ENCODE measurements at regions not wholly inside any gene's neighbourhood (a gene's known extent, or its start where the extent isn't known, plus 50 kb on each side); places are given as distances from the start of the nearest gene placed in this dataset.
"Not testable (repeated sequence)": the region's sequence is repeated elsewhere in the genome, so short reads cannot be mapped to it uniquely, and the experiment has no call there.

- no peak for TF ChIP-seq CTCF (IDR thresholded peaks at IDR 0.05)
- H3K4me3 Mint-ChIP-seq (ENCODE audit: unreplicated experiment) = no peak overlapping the region
- no peaks in the 10 kb centered on the region for H3K4me1 Mint-ChIP-seq (ENCODE audit: low read depth)
- H3K36me3 Mint-ChIP-seq (ENCODE audit: low read depth) = no peaks in the 10 kb centered on the region
- H3K27me3 Mint-ChIP-seq (ENCODE audit: low read depth) = peaks cover 3% of the 10 kb centered on the region
- DNase-seq (ENCODE audit: low spot score) = no peak
- peaks cover 7% of the 10 kb centered on the region for H3K9me3 Mint-ChIP-seq (ENCODE audit: low read depth)
- H3K27ac Mint-ChIP-seq (ENCODE audit: unreplicated experiment) = no peak overlapping the region
Observed at GRCh38 chr6:67431076-67431475, 1204.0 kb upstream of the ADGRB3 start.

GRCh38 chr6:67426686-67427085 is 1208.4 kb upstream of the ADGRB3 start:
- DNase-seq (ENCODE audit: low spot score); H3K27me3 Mint-ChIP-seq (ENCODE audit: low read depth); H3K4me3 Mint-ChIP-seq (ENCODE audit: unreplicated experiment); H3K4me1 Mint-ChIP-seq (ENCODE audit: low read depth); H3K27ac Mint-ChIP-seq (ENCODE audit: unreplicated experiment); H3K36me3 Mint-ChIP-seq (ENCODE audit: low read depth): not testable (repeated sequence)
- H3K9me3 Mint-ChIP-seq (ENCODE audit: low read depth) = peaks cover 26% of the 10 kb centered on the region

- H3K4me3 Mint-ChIP-seq (ENCODE audit: unreplicated experiment) = no peak overlapping the region
- H3K27ac Mint-ChIP-seq (ENCODE audit: unreplicated experiment) = no peak overlapping the region
- H3K36me3 Mint-ChIP-seq (ENCODE audit: low read depth) = no peaks in the 10 kb centered on the region
- TF ChIP-seq CTCF (IDR thresholded peaks at IDR 0.05) = no peak
- no peaks in the 10 kb centered on the region for H3K9me3 Mint-ChIP-seq (ENCODE audit: low read depth)
- DNase-seq (ENCODE audit: low spot score) = no peak
- peaks cover 3% of the 10 kb centered on the region for H3K4me1 Mint-ChIP-seq (ENCODE audit: low read depth)
- peaks cover 3% of the 10 kb centered on the region for H3K27me3 Mint-ChIP-seq (ENCODE audit: low read depth)
Observed at GRCh38 chr6:67412035-67412434, 1223.0 kb upstream of the ADGRB3 start.

GRCh38 chr6:67411036-67411435 is 1224.0 kb upstream of the ADGRB3 start:
- H3K36me3 Mint-ChIP-seq (ENCODE audit: low read depth) = no peaks in the 10 kb centered on the region
- no peak for TF ChIP-seq CTCF (IDR thresholded peaks at IDR 0.05)
- no peak overlapping the region for H3K4me3 Mint-ChIP-seq (ENCODE audit: unreplicated experiment)
- H3K27me3 Mint-ChIP-seq (ENCODE audit: low read depth) = peaks cover 3% of the 10 kb centered on the region
- H3K27ac Mint-ChIP-seq (ENCODE audit: unreplicated experiment) = no peak overlapping the region
- peaks cover 3% of the 10 kb centered on the region for H3K4me1 Mint-ChIP-seq (ENCODE audit: low read depth)
- no peak for DNase-seq (ENCODE audit: low spot score)
- H3K9me3 Mint-ChIP-seq (ENCODE audit: low read depth) = no peaks in the 10 kb centered on the region

GRCh38 chr6:67394254-67394653 is 1240.8 kb upstream of the ADGRB3 start:
- Mint-ChIP-seq H3K9me3 (ENCODE audit: low read depth) (peaks cover 3% of the 10 kb centered on the region), H3K27me3 (ENCODE audit: low read depth) (no peaks in the 10 kb centered on the region), H3K36me3 (ENCODE audit: low read depth) (no peaks in the 10 kb centered on the region), H3K4me1 (ENCODE audit: low read depth) (no peaks in the 10 kb centered on the region), H3K27ac (ENCODE audit: unreplicated experiment) (no peak overlapping the region), H3K4me3 (ENCODE audit: unreplicated experiment) (no peak overlapping the region)
- TF ChIP-seq CTCF (IDR thresholded peaks at IDR 0.05) = no peak
- no peak for DNase-seq (ENCODE audit: low spot score)

- no peaks in the 10 kb centered on the region for H3K4me1 Mint-ChIP-seq (ENCODE audit: low read depth)
- no peaks in the 10 kb centered on the region for H3K27me3 Mint-ChIP-seq (ENCODE audit: low read depth)
- H3K36me3 Mint-ChIP-seq (ENCODE audit: low read depth) = no peaks in the 10 kb centered on the region
- TF ChIP-seq CTCF (IDR thresholded peaks at IDR 0.05) = no peak
- no peak overlapping the region for H3K4me3 Mint-ChIP-seq (ENCODE audit: unreplicated experiment)
- H3K9me3 Mint-ChIP-seq (ENCODE audit: low read depth) = peaks cover 3% of the 10 kb centered on the region
- no peak for DNase-seq (ENCODE audit: low spot score)
- H3K27ac Mint-ChIP-seq (ENCODE audit: unreplicated experiment) = no peak overlapping the region
Observed at GRCh38 chr6:67393356-67393755, 1241.7 kb upstream of the ADGRB3 start.
